OCI-LY3 (cell line): ENCODE measurements at regions not wholly inside any gene's neighbourhood (a gene's known extent, or its start where the extent isn't known, plus 50 kb on each side); places are given as distances from the start of the nearest gene placed in this dataset.

ENCODE experiments used
- CTCF ChIP-seq: fragments of 200-600, 300-600 bp; sonication (generic); IDR thresholded peaks from 2 replicates; pipeline ENCODE4 v1.5.1; 2014; ENCODE audit warnings: antibody characterized with exemption, low read length, low read depth
- EZH2phosphoT487 ChIP-seq: fragments of 200-600 bp; shearing (Covaris generic); IDR thresholded peaks from 2 replicates; pipeline ENCODE4 v1.6.1; 2018; ENCODE audit warnings: antibody characterized with exemption, mixed run types, low read depth

GRCh38 chr6:98514796-98515195 lies 319.6 kb upstream of the POU3F2 start:
- TF ChIP-seq CTCF: no peak
- no peak for TF ChIP-seq EZH2phosphoT487
